ENCODE measurements at regions not wholly inside any gene's neighbourhood (a gene's known extent, or its start where the extent isn't known, plus 50 kb on each side); places are given as distances from the start of the nearest gene placed in this dataset.
"Not testable (repeated sequence)": the region's sequence is repeated elsewhere in the genome, so short reads cannot be mapped to it uniquely, and the experiment has no call there.

- Histone ChIP-seq H3K4me1 (no peaks in the 10 kb centered on the region), H3K9me3 (no peaks in the 10 kb centered on the region), H3K36me3 (replicated peaks) (no peaks in the 10 kb centered on the region), H3K4me3 (no peak overlapping the region), H3K27me3 (ENCODE audit: low read depth) (no peaks in the 10 kb centered on the region)
- in situ Hi-C loops (cut with MboI; ENCODE audit: low sequenced_read_pairs): no loop called here
- DNase-seq (ENCODE audit: low spot score in 2 of 2): no peak
These were observed 70.7 kb upstream of the GTF3A start for GRCh38 chr13:27353708-27354107.

- in situ Hi-C loops (cut with MboI; ENCODE audit: low sequenced_read_pairs): no loop called here
These were observed 70.0 kb upstream of the GTF3A start for GRCh38 chr13:27354379-27354778.

GRCh38 chr13:27355894-27356293 lies 68.5 kb upstream of the GTF3A start:
- no peak overlapping the region for H3K4me3 ChIP-seq
- H3K27me3 ChIP-seq (ENCODE audit: low read depth): no peaks in the 10 kb centered on the region
- no peaks in the 10 kb centered on the region for H3K9me3 ChIP-seq
- in situ Hi-C loops (cut with MboI; ENCODE audit: low sequenced_read_pairs): no loop called here
- DNase-seq (ENCODE audit: low spot score in 2 of 2): no peak
- no peaks in the 10 kb centered on the region for H3K36me3 ChIP-seq (replicated peaks)
- no peaks in the 10 kb centered on the region for H3K4me1 ChIP-seq

More at GRCh38 chr13:27354379-27354778, 70.0 kb upstream of the GTF3A start:
- DNase-seq (ENCODE audit: low spot score in 2 of 2): no peak
- Histone ChIP-seq H3K4me1 (no peaks in the 10 kb centered on the region), H3K4me3 (no peak overlapping the region), H3K27me3 (ENCODE audit: low read depth) (no peaks in the 10 kb centered on the region), H3K9me3 (no peaks in the 10 kb centered on the region), H3K36me3 (replicated peaks) (no peaks in the 10 kb centered on the region)

- in situ Hi-C loops (cut with MboI; ENCODE audit: low sequenced_read_pairs): no loop called here
- no peak for DNase-seq (ENCODE audit: low spot score in 2 of 2)
These were observed 66.0 kb upstream of the GTF3A start for GRCh38 chr13:27358420-27358819.

GRCh38 chr13:27359199-27359821 lies 65.1 kb upstream of the GTF3A start:
- in situ Hi-C loops (cut with MboI; ENCODE audit: low sequenced_read_pairs): no loop called here
- Histone ChIP-seq H3K4me1 (peaks cover 4% of the 10 kb centered on the region), H3K36me3 (replicated peaks) (no peaks in the 10 kb centered on the region), H3K27me3 (ENCODE audit: low read depth) (no peaks in the 10 kb centered on the region), H3K9me3 (no peaks in the 10 kb centered on the region), H3K4me3 (no peak overlapping the region)
- peak; percentile 46 to 80 for DNase-seq (ENCODE audit: low spot score in 2 of 2)

More at GRCh38 chr13:27358420-27358819, 66.0 kb upstream of the GTF3A start:
- no peaks in the 10 kb centered on the region for H3K9me3 ChIP-seq
- no peak overlapping the region for H3K4me3 ChIP-seq
- H3K4me1 ChIP-seq: peaks cover 4% of the 10 kb centered on the region
- no peaks in the 10 kb centered on the region for H3K36me3 ChIP-seq (replicated peaks)
- no peaks in the 10 kb centered on the region for H3K27me3 ChIP-seq (ENCODE audit: low read depth)

GRCh38 chr13:27360562-27360961 lies 63.9 kb upstream of the GTF3A start:
- in situ Hi-C loops (cut with MboI; ENCODE audit: low sequenced_read_pairs): loop anchor here (5.0 kb wide), 2 partner anchors 373 to 627 kb away; partner anchors contain the start of gene URAD

GRCh38 chr13:27362064-27362751 lies 62.2 kb upstream of the GTF3A start:
- in situ Hi-C loops (cut with MboI; ENCODE audit: low sequenced_read_pairs): loop anchor here (5.0 kb wide), 2 partner anchors 375 to 625 kb away; partner anchors contain the start of gene URAD
- Histone ChIP-seq H3K9me3 (no peaks in the 10 kb centered on the region), H3K4me1 (peaks cover 4% of the 10 kb centered on the region), H3K4me3 (peak overlapping the region; percentile 24), H3K27me3 (ENCODE audit: low read depth) (no peaks in the 10 kb centered on the region), H3K36me3 (replicated peaks) (no peaks in the 10 kb centered on the region)
- DNase-seq (ENCODE audit: low spot score in 2 of 2): peak; percentile 77 to 92

More at GRCh38 chr13:27360562-27360961, 63.9 kb upstream of the GTF3A start:
- DNase-seq (ENCODE audit: low spot score in 2 of 2): no peak
- Histone ChIP-seq H3K4me3 (no peak overlapping the region), H3K9me3 (no peaks in the 10 kb centered on the region), H3K4me1 (peaks cover 4% of the 10 kb centered on the region), H3K27me3 (ENCODE audit: low read depth) (no peaks in the 10 kb centered on the region), H3K36me3 (replicated peaks) (no peaks in the 10 kb centered on the region)

GRCh38 chr13:27363637-27364036 lies 60.8 kb upstream of the GTF3A start:
- in situ Hi-C loops (cut with MboI; ENCODE audit: low sequenced_read_pairs): loop anchor here (5.0 kb wide), 2 partner anchors 376 to 624 kb away; partner anchors contain the start of gene URAD
- DNase-seq (ENCODE audit: low spot score in 2 of 2); H3K27me3 ChIP-seq (ENCODE audit: low read depth); H3K36me3 ChIP-seq (replicated peaks); H3K9me3 ChIP-seq; H3K4me1 ChIP-seq; H3K4me3 ChIP-seq: not testable (repeated sequence)

- no peaks in the 10 kb centered on the region for H3K36me3 ChIP-seq (replicated peaks)
- in situ Hi-C loops (cut with MboI; ENCODE audit: low sequenced_read_pairs): no loop called here
- no peaks in the 10 kb centered on the region for H3K27me3 ChIP-seq (ENCODE audit: low read depth)
- no peak for DNase-seq (ENCODE audit: low spot score in 2 of 2)
- H3K9me3 ChIP-seq: no peaks in the 10 kb centered on the region
- H3K4me3 ChIP-seq: no peak overlapping the region
- peaks cover under 1% of the 10 kb centered on the region; the same call in 1 of the 2 replicates for H3K4me1 ChIP-seq
These were observed 56.8 kb upstream of the GTF3A start for GRCh38 chr13:27367570-27367969.

GRCh38 chr13:27370305-27370872 lies 54.0 kb upstream of the GTF3A start:
- in situ Hi-C loops (cut with MboI; ENCODE audit: low sequenced_read_pairs): loop anchor here (5.0 kb wide), 1 partner anchor 457 kb away; no protein-coding TSS in a partner anchor
- Histone ChIP-seq H3K9me3 (no peaks in the 10 kb centered on the region), H3K36me3 (replicated peaks) (no peaks in the 10 kb centered on the region), H3K27me3 (ENCODE audit: low read depth) (peaks cover 4% of the 10 kb centered on the region; the same call in 1 of the 2 replicates), H3K4me3 (no peak overlapping the region), H3K4me1 (no peaks in the 10 kb centered on the region)
- DNase-seq (ENCODE audit: low spot score in 2 of 2): no peak

- in situ Hi-C loops (cut with MboI; ENCODE audit: low sequenced_read_pairs): loop anchor here (5.0 kb wide), 1 partner anchor 455 kb away; no protein-coding TSS in a partner anchor
- no peaks in the 10 kb centered on the region for H3K4me1 ChIP-seq
- H3K27me3 ChIP-seq (ENCODE audit: low read depth): peaks cover 4% of the 10 kb centered on the region; the same call in 1 of the 2 replicates
- no peak for DNase-seq (ENCODE audit: low spot score in 2 of 2)
- no peaks in the 10 kb centered on the region for H3K9me3 ChIP-seq
- no peak overlapping the region for H3K4me3 ChIP-seq
- no peaks in the 10 kb centered on the region for H3K36me3 ChIP-seq (replicated peaks)
These were observed 52.5 kb upstream of the GTF3A start for GRCh38 chr13:27371932-27372331.

- H3K4me1 ChIP-seq: no peaks in the 10 kb centered on the region
- H3K27me3 ChIP-seq (ENCODE audit: low read depth): peaks cover 4% of the 10 kb centered on the region; the same call in 1 of the 2 replicates
- in situ Hi-C loops (cut with MboI; ENCODE audit: low sequenced_read_pairs): loop anchor here (5.0 kb wide), 1 partner anchor 454 kb away; no protein-coding TSS in a partner anchor
- DNase-seq (ENCODE audit: low spot score in 2 of 2): peak in 1 of 2 experiments; percentile 24
- H3K36me3 ChIP-seq (replicated peaks): no peaks in the 10 kb centered on the region
- H3K9me3 ChIP-seq: no peaks in the 10 kb centered on the region
- H3K4me3 ChIP-seq: no peak overlapping the region
These were observed 51.5 kb upstream of the GTF3A start for GRCh38 chr13:27372896-27373295.

- in situ Hi-C loops (cut with MboI; ENCODE audit: low sequenced_read_pairs): loop anchor here (5.0 kb wide), 1 partner anchor 453 kb away; no protein-coding TSS in a partner anchor
- H3K9me3 ChIP-seq: no peaks in the 10 kb centered on the region
- no peak for DNase-seq (ENCODE audit: low spot score in 2 of 2)
These were observed 50.2 kb upstream of the GTF3A start for GRCh38 chr13:27374126-27374613.

More at GRCh38 chr13:27374126-27374613, 50.2 kb upstream of the GTF3A start:
- no peak overlapping the region for H3K4me3 ChIP-seq
- no peaks in the 10 kb centered on the region for H3K4me1 ChIP-seq
- H3K36me3 ChIP-seq (replicated peaks): no peaks in the 10 kb centered on the region
- peaks cover 4% of the 10 kb centered on the region; the same call in 1 of the 2 replicates for H3K27me3 ChIP-seq (ENCODE audit: low read depth)

All from HAP-1 (cell line).